Activated B cell treated with CpG ODN at 0.5 μM for 24 hours (primary cell): ENCODE measurements at regions not wholly inside any gene's neighbourhood (a gene's known extent, or its start where the extent isn't known, plus 50 kb on each side); places are given as distances from the start of the nearest gene placed in this dataset.
A peak's percentile ranks its signal among the peaks of the same experiment; 100 is the strongest.
"Not testable (repeated sequence)": the region's sequence is repeated elsewhere in the genome, so short reads cannot be mapped to it uniquely, and the experiment has no call there.

ENCODE experiments used
- ATAC-seq: fragments of 200-7000 bp; cut with Tn5 transposase; one replicate; pipeline ENCODE4 v1.10.0; 2021; ENCODE audit warnings: low read depth, mild to moderate bottlenecking, moderate library complexity
- CTCF ChIA-PET: fragments of 350-600 bp; sonication (Branson Sonifier 250); formaldehyde crosslinking; loops from one replicate; lab custom pipeline; 2021; ENCODE audit warnings: antibody characterized with exemption; lab: Charles Lee
- POLR2A ChIA-PET: fragments of 350-600 bp; sonication (Branson Sonifier 250); formaldehyde crosslinking; loops from one replicate; lab custom pipeline; 2021; ENCODE audit warnings: antibody characterized with exemption; lab: Charles Lee
- DNase-seq: peaks from one replicate; pipeline ENCODE4 v3.0.0; 2022
- H3K27ac Mint-ChIP-seq: one replicate; pipeline ENCODE4 v1.8.0; 2020; ENCODE audit warnings: mixed read lengths
- H3K27me3 Mint-ChIP-seq: one replicate; pipeline ENCODE4 v1.8.0; 2021; ENCODE audit warnings: mixed read lengths
- H3K36me3 Mint-ChIP-seq: one replicate; pipeline ENCODE4 v1.8.0; 2021; ENCODE audit warnings: low read depth, mixed read lengths
- H3K4me1 Mint-ChIP-seq: one replicate; pipeline ENCODE4 v1.8.0; 2021; ENCODE audit warnings: mixed read lengths
- H3K4me3 Mint-ChIP-seq: one replicate; pipeline ENCODE4 v1.8.0; 2020; ENCODE audit warnings: mild to moderate bottlenecking, mixed read lengths
- H3K9me3 Mint-ChIP-seq: one replicate; pipeline ENCODE4 v1.8.0; 2020; ENCODE audit warnings: mixed read lengths
- CTCF ChIP-seq: fragments of 200-600 bp; IDR thresholded peaks from one replicate; pipeline ENCODE4 v1.8.0; 2022; ENCODE audit warnings: antibody characterized with exemption, mild to moderate bottlenecking
- intact Hi-C: fragments of 100-400 bp; cut with micrococcal nuclease; formaldehyde crosslinking; loops from one replicate; pipeline ENCODE4 v1.15.1; 2024

DNA sequence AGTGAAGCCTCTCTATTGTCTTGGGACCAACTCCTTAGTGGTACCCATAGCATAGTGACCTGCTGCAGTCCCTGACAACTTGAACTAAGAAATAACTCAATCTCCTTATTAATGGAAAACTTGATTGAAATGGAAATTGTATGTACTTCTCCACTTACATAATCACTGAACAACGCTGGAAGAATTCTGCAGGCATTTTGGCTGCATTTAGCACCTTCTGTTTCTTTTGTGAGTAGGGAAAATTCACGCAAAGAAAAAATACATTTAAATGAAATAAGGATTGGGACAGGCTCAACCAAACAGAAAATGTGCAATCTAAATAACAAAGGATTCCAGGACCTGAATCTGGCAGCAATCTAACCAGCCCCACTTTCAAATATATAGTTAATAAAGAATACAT, 126.9 kb upstream of the GHITM start:
- TF ChIP-seq CTCF, result no peak
- no peaks in the 10 kb centered on the region for H3K36me3 Mint-ChIP-seq
- H3K4me1 Mint-ChIP-seq, result peaks cover 7% of the 10 kb centered on the region
- ChIA-PET CTCF (no interaction called here), POLR2A (no interaction called here)
- peaks cover 8% of the 10 kb centered on the region for H3K27me3 Mint-ChIP-seq
- intact Hi-C loops, result no loop called here
- H3K27ac Mint-ChIP-seq, result no peak overlapping the region
- no peak overlapping the region for H3K4me3 Mint-ChIP-seq
- no peak for ATAC-seq
- H3K9me3 Mint-ChIP-seq, result no peaks in the 10 kb centered on the region
- DNase-seq, result no peak

GRCh38 chr10:84012831-84013458, 126.4 kb upstream of the GHITM start:
- ChIA-PET CTCF (no interaction called here), POLR2A (no interaction called here)
- Mint-ChIP-seq H3K36me3 (no peaks in the 10 kb centered on the region), H3K9me3 (no peaks in the 10 kb centered on the region), H3K4me1 (peaks cover 7% of the 10 kb centered on the region), H3K27me3 (peaks cover 8% of the 10 kb centered on the region), H3K4me3 (no peak overlapping the region), H3K27ac (no peak overlapping the region)
- TF ChIP-seq CTCF, result no peak
- ATAC-seq (peak; percentile 47), DNase-seq (no peak)
- intact Hi-C loops, result no loop called here

- TF ChIP-seq CTCF, result no peak
- no peaks in the 10 kb centered on the region for H3K9me3 Mint-ChIP-seq
- ChIA-PET POLR2A (no interaction called here), CTCF (no interaction called here)
- intact Hi-C loops, result no loop called here
- DNase-seq, result no peak
- H3K4me1 Mint-ChIP-seq, result peaks cover 7% of the 10 kb centered on the region
- no peaks in the 10 kb centered on the region for H3K36me3 Mint-ChIP-seq
- no peak overlapping the region for H3K27ac Mint-ChIP-seq
- peaks cover 8% of the 10 kb centered on the region for H3K27me3 Mint-ChIP-seq
- no peak overlapping the region for H3K4me3 Mint-ChIP-seq
- ATAC-seq, result no peak
Measured at GRCh38 chr10:84015877-84016595, 123.3 kb upstream of the GHITM start.

DNA sequence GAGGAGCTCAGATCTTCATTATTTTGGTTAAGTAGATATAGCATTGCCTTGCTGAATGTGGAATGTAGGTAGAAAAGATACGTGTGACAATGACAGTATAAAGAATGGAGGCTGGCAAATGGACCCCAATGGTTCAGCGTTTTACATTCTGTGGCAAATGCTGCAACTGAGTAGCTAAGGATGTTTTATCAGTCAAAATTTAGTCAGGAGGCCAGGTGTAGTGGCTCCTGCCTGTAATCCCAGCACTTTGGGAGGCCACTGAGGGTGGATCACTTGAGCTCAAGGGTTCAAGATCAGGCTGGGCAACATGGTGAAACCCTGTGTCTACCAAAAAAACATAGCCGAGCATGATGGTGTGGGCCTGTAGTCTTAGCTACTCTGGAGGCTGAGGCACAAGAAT, 120.5 kb upstream of the GHITM start:
- ATAC-seq (no peak), DNase-seq (no peak)
- H3K27ac Mint-ChIP-seq, result no peak overlapping the region
- H3K9me3 Mint-ChIP-seq, result peaks cover 11% of the 10 kb centered on the region
- intact Hi-C loops, result no loop called here
- no peak overlapping the region for H3K4me3 Mint-ChIP-seq
- TF ChIP-seq CTCF, result no peak
- H3K36me3 Mint-ChIP-seq, result no peaks in the 10 kb centered on the region
- peaks cover 8% of the 10 kb centered on the region for H3K27me3 Mint-ChIP-seq
- POLR2A ChIA-PET, result no interaction called here
- CTCF ChIA-PET, result no interaction called here
- no peaks in the 10 kb centered on the region for H3K4me1 Mint-ChIP-seq

DNA sequence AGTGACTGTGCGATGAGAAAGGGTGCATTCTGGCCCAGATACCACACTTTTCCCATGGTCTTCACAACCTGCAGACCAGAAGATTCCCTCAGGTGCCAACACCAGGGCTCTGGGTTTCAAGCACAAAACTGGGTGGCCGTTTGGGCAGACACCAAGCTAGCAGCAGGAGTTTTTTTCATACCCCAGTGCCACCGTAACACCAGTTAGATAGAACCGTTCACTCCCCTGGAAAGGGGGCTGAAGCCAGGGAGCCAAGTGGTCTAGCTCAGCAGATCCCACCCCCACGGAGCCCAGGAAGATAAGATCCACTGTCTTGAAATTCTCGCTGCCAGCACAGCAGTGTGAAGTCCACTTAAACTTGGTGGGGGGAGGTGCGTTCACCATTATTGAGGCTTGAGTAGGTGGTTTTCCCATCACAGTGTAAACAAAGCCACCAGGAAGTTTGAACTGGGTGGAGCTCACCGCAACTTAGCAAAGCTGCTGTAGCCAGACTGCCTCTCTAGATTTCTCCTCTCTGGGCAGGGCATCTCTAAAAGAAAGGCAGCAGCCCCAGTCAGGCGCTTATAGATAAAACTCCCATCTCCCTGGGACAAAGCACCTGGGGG, 119.4 kb upstream of the GHITM start:
- intact Hi-C loops, CTCF ChIA-PET, ATAC-seq, H3K4me1 Mint-ChIP-seq, H3K36me3 Mint-ChIP-seq, H3K27me3 Mint-ChIP-seq, POLR2A ChIA-PET, H3K4me3 Mint-ChIP-seq, H3K27ac Mint-ChIP-seq, DNase-seq: not testable (repeated sequence)
- H3K9me3 Mint-ChIP-seq, result peaks cover 18% of the 10 kb centered on the region
